Calu3 (cell line): ENCODE measurements at regions not wholly inside any gene's neighbourhood (a gene's known extent, or its start where the extent isn't known, plus 50 kb on each side); places are given as distances from the start of the nearest gene placed in this dataset.

Source experiments
- BruUV-seq: library from RNA; stranded (reverse); fragments of 400-500 nt; replicated peaks from 2 replicates; lab custom pipeline; 2021; lab: Mats Ljungman, UMichigan
- CTCF ChIA-PET: fragments of 300-600 bp; sonication (Branson Sonifier 250); formaldehyde crosslinking; loops from one replicate; lab custom pipeline; 2022; ENCODE audit warnings: antibody characterized with exemption; lab: Charles Lee
- DNase-seq: peaks from one replicate; pipeline ENCODE4 v3.0.0; 2022
- H3K27ac Mint-ChIP-seq: one replicate; pipeline ENCODE4 v1.8.0; 2022; ENCODE audit warnings: mixed read lengths; ENCODE audit not compliant: unreplicated experiment
- H3K27me3 Mint-ChIP-seq: one replicate; pipeline ENCODE4 v1.8.0; 2022; ENCODE audit warnings: mixed read lengths; ENCODE audit not compliant: unreplicated experiment
- H3K36me3 Mint-ChIP-seq: one replicate; pipeline ENCODE4 v1.8.0; 2022; ENCODE audit warnings: mild to moderate bottlenecking, moderate library complexity, mixed read lengths; ENCODE audit not compliant: insufficient read depth, unreplicated experiment
- H3K4me1 Mint-ChIP-seq: one replicate; pipeline ENCODE4 v1.8.0; 2022; ENCODE audit warnings: mild to moderate bottlenecking, low read depth, mixed read lengths; ENCODE audit not compliant: unreplicated experiment
- H3K4me3 Mint-ChIP-seq: one replicate; pipeline ENCODE4 v1.8.0; 2022; ENCODE audit warnings: mild to moderate bottlenecking, low read depth, moderate library complexity, mixed read lengths; ENCODE audit not compliant: unreplicated experiment
- H3K9me3 Mint-ChIP-seq: one replicate; pipeline ENCODE4 v1.8.0; 2022; ENCODE audit warnings: low read depth, mixed read lengths; ENCODE audit not compliant: unreplicated experiment
- intact Hi-C: fragments of 100-400 bp; cut with micrococcal nuclease; formaldehyde crosslinking; loops from one replicate; pipeline ENCODE4 v1.10.0; 2022; ENCODE audit not compliant: unreplicated experiment
- TF ChIP-seq, protein P1 (sequence below): fragments of 200-600 bp; IDR thresholded peaks from one replicate; pipeline ENCODE4 v1.8.0; 2022; ENCODE audit warnings: antibody characterized with exemption; ENCODE audit not compliant: unreplicated experiment

- DNase-seq: no peak
- TF ChIP-seq, protein P1, sequence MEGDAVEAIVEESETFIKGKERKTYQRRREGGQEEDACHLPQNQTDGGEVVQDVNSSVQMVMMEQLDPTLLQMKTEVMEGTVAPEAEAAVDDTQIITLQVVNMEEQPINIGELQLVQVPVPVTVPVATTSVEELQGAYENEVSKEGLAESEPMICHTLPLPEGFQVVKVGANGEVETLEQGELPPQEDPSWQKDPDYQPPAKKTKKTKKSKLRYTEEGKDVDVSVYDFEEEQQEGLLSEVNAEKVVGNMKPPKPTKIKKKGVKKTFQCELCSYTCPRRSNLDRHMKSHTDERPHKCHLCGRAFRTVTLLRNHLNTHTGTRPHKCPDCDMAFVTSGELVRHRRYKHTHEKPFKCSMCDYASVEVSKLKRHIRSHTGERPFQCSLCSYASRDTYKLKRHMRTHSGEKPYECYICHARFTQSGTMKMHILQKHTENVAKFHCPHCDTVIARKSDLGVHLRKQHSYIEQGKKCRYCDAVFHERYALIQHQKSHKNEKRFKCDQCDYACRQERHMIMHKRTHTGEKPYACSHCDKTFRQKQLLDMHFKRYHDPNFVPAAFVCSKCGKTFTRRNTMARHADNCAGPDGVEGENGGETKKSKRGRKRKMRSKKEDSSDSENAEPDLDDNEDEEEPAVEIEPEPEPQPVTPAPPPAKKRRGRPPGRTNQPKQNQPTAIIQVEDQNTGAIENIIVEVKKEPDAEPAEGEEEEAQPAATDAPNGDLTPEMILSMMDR: no peak
- peak overlapping the region; percentile 72 for H3K27ac Mint-ChIP-seq
- no peaks in the 10 kb centered on the region for H3K27me3 Mint-ChIP-seq
- intact Hi-C loops: loop anchor here (1.0 to 5.0 kb wide), 4 partner anchors 32 to 156 kb away; no protein-coding TSS in a partner anchor
- peak overlapping the region; percentile 53 for H3K4me3 Mint-ChIP-seq
- CTCF ChIA-PET: interaction anchor here (0.6 to 2.3 kb wide), 12 partner anchors 14 to 1124 kb away, joined by 3 to 10 read pairs (median 3); partner anchors contain the start of gene ID2
- no peaks in the 10 kb centered on the region for H3K9me3 Mint-ChIP-seq
- no TSS peak for BruUV-seq
- H3K36me3 Mint-ChIP-seq: peaks cover 4% of the 10 kb centered on the region
- peaks cover 54% of the 10 kb centered on the region for H3K4me1 Mint-ChIP-seq
Observed at GRCh38 chr2:8525236-8525581, 156.6 kb upstream of the ID2 start.

- Mint-ChIP-seq H3K27me3 (no peaks in the 10 kb centered on the region), H3K4me1 (peaks cover 54% of the 10 kb centered on the region), H3K36me3 (peaks cover 4% of the 10 kb centered on the region), H3K27ac (peak overlapping the region; percentile 72), H3K9me3 (no peaks in the 10 kb centered on the region), H3K4me3 (peak overlapping the region; percentile 53)
- intact Hi-C loops: loop anchor here (1.0 to 5.0 kb wide), 5 partner anchors 33 to 156 kb away; no protein-coding TSS in a partner anchor
- BruUV-seq: no TSS peak
- DNase-seq: peak; percentile 93
- TF ChIP-seq, protein P1: peak; percentile 32
- CTCF ChIA-PET: interaction anchor here (0.6 to 2.3 kb wide), 12 partner anchors 14 to 1926 kb away, joined by 3 to 10 read pairs (median 3); partner anchors contain the start of gene ID2
Observed at GRCh38 chr2:8525582-8526402, 156.1 kb upstream of the ID2 start.

DNA sequence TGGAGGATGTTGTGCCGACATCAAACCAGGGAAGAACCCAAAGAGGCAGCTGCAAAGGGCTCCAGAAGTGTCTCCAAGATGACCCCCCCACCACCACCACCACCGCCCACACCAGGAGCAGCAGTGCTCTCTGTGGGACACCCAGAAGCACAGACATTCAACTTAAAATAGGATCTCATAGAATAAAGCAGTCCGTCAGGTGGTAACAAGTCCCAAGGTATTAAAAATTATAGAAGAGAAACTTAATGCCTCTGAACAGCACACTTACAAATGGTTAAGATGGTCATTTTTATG lies 155.5 kb upstream of the ID2 start:
- Mint-ChIP-seq H3K4me1 (peaks cover 54% of the 10 kb centered on the region), H3K27ac (peak overlapping the region; percentile 72), H3K4me3 (peak overlapping the region; percentile 53), H3K27me3 (no peaks in the 10 kb centered on the region), H3K9me3 (peaks cover 4% of the 10 kb centered on the region), H3K36me3 (peaks cover 4% of the 10 kb centered on the region)
- intact Hi-C loops: loop anchor here (2.0 to 5.0 kb wide), 3 partner anchors 50 to 101 kb away; no protein-coding TSS in a partner anchor
- TF ChIP-seq, protein P1: no peak
- CTCF ChIA-PET: interaction anchor here (0.6 to 2.3 kb wide), 7 partner anchors 34 to 1926 kb away, joined by 3 to 10 read pairs (median 4); partner anchors contain the start of gene ID2
- no TSS peak for BruUV-seq
- DNase-seq: no peak

DNA sequence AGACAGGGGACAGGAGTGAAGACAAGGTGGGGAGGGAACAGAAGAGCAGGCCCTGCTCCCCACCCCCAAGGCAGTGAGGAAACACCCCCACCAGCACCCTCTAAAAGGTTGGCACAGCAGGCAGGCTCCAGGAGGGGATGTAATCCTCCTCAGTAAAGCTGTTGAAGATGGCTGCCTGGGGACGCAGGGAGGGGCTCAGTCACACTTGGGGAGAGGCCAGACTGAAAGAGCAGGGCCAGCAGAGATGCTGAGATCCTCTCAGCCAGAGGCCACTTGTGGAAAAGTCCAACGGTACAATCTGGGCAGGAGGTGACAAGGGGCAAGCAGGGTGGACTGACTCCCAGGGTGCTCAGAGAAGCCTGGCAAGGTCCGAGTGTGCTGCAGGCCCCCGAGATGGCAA lies 154.8 kb upstream of the ID2 start:
- H3K4me3 Mint-ChIP-seq: no peak overlapping the region
- H3K27ac Mint-ChIP-seq: peak overlapping the region; percentile 31
- TF ChIP-seq, protein P1: no peak
- intact Hi-C loops: loop anchor here (2.0 to 5.0 kb wide), 3 partner anchors 50 to 100 kb away; no protein-coding TSS in a partner anchor
- no peak for DNase-seq
- CTCF ChIA-PET: no interaction called here
- peaks cover 54% of the 10 kb centered on the region for H3K4me1 Mint-ChIP-seq
- H3K9me3 Mint-ChIP-seq: peaks cover 4% of the 10 kb centered on the region
- peaks cover 4% of the 10 kb centered on the region for H3K36me3 Mint-ChIP-seq
- BruUV-seq: no TSS peak
- no peaks in the 10 kb centered on the region for H3K27me3 Mint-ChIP-seq
